Right lobe of liver (tissue), 4 donors: ENCODE measurements at regions not wholly inside any gene's neighbourhood (a gene's known extent, or its start where the extent isn't known, plus 50 kb on each side); places are given as distances from the start of the nearest gene placed in this dataset.

ENCODE experiments used
- POLR2A ChIP-seq: fragments of 450-650 bp; IDR thresholded peaks from one replicate; pipeline ENCODE4 v1.6.1; 2017; ENCODE audit warnings: antibody characterized with exemption, mild to moderate bottlenecking
- TF ChIP-seq, protein P1 (sequence below), 4 donors: fragments of 200-600 bp in 3 of 4; fragments of 450-650 bp in 1 of 4; IDR thresholded peaks; one replicate each; pipeline versions ENCODE4 v1.5.1 to v1.8.0; 2016 to 2022; ENCODE audit warnings: antibody characterized with exemption in 4 of 4, mild to moderate bottlenecking in 2 of 4
- donor health status: DM: no; HTN: no; CAD: no.
- donor health status: DM: no; HTN: no; CAD: no.
- donor health status: DM: no; HTN: yes; CAD: no.

DNA sequence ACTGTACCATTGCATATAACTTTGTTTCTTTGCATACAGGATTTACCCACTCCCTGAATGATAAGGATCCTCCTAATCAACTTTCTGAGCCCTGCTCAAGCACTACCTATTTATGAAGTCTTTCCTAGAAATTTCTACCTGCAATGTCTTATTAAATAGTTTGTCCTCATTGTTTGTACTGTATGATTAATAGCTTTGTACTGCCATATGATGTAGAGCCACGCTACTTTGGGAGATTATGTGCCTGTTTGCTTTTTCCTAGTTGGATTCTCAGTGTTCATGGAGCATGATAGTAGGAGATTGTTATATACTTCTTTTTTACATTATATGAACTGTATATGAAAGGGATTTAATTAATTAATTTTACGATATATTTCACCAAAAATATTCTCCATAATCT lies 327.1 kb upstream of the GALNT5 start:
- TF ChIP-seq, protein P1, sequence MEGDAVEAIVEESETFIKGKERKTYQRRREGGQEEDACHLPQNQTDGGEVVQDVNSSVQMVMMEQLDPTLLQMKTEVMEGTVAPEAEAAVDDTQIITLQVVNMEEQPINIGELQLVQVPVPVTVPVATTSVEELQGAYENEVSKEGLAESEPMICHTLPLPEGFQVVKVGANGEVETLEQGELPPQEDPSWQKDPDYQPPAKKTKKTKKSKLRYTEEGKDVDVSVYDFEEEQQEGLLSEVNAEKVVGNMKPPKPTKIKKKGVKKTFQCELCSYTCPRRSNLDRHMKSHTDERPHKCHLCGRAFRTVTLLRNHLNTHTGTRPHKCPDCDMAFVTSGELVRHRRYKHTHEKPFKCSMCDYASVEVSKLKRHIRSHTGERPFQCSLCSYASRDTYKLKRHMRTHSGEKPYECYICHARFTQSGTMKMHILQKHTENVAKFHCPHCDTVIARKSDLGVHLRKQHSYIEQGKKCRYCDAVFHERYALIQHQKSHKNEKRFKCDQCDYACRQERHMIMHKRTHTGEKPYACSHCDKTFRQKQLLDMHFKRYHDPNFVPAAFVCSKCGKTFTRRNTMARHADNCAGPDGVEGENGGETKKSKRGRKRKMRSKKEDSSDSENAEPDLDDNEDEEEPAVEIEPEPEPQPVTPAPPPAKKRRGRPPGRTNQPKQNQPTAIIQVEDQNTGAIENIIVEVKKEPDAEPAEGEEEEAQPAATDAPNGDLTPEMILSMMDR (IDR thresholded peaks at IDR 0.05): no peak
- TF ChIP-seq POLR2A: no peak
